COLO668 (cell line): ENCODE measurements at regions not wholly inside any gene's neighbourhood (a gene's known extent, or its start where the extent isn't known, plus 50 kb on each side); places are given as distances from the start of the nearest gene placed in this dataset.
A peak's percentile ranks its signal among the peaks of the same experiment; 100 is the strongest.

Source experiments
- DNase-seq: peaks from one replicate; lab custom pipeline; 2025; ENCODE audit not compliant: unreplicated experiment; lab: John Stamatoyannopoulos, UW

DNA sequence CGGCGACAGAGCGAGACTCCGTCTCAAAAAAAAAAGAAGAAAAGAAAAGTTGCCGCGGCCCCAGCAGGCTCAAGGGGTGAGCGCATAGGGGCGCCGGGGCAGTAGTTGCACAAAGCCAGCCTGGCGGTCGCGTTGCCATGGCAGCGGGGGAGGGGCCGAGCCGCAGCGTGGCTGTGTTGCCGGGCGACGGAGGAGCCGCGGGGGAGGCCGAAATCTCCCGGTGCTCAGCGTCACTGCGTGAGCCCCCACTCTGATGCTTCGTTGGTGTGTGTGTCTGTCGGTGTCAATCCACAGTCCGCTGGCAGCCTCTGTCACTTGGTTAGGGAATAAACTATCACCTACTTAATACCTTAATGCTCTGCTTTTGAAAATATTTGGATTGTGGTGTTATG lies 82.9 kb upstream of the C1QTNF9B start:
- peak; percentile 95 for DNase-seq

DNA sequence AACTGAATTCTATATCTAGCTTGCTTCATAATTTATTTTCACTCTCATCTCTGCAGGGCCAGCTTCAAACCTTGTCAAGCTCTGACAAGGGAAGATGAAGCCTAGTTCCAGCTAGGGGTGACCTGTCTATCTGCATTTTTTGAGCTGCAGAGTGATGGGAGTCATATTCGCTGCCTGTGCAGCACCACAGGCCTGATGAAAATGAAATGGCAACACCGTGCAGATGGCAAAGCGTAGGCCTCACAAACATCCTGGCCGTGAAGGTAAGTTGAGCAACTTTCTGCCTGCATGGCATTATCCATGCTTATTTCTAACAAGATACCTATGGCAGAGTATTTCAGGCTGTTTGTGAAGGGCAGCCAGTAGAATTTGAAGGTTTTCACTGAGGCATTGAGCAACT lies 86.4 kb upstream of the C1QTNF9B start:
- no peak for DNase-seq

DNA sequence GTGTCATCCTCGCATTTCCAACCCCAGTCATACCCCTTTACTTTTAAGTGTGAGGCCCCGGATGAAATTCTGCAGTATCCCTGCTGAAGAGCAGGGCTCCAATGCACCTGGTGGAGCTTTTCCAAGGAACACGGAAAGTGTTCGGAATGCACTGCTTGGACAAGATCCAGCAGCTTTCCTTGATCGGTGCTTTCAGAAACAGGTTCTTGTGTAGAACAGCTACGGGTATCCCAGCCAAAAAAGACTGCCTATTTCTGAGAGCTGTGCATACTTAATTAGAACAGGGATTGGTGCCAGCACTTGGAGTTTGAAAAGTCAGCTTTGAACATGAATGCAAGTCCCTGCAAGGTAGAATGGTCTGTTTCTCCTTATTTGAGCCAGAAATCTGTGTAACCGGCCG lies 87.2 kb upstream of the C1QTNF9B start:
- no peak for DNase-seq

DNA sequence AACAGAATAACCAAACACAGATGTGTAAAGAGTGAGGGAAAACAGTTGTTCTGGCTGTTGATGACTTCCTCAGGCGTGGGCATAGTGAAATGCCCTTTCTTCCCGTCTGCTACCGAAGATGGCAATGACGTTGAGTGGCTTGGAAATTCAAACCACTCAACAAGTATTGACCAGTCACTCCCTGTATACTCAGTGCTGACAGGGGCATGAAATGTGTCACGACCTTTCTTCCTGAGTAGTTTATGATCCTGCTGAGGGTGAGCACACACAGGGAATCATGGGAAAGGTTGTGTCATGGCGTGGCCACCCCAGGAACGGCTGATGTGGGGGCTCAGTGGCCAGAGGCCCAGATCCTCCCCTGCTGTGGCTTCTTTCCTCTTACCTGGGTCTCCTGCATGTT lies 87.8 kb upstream of the C1QTNF9B start:
- DNase-seq = no peak

DNA sequence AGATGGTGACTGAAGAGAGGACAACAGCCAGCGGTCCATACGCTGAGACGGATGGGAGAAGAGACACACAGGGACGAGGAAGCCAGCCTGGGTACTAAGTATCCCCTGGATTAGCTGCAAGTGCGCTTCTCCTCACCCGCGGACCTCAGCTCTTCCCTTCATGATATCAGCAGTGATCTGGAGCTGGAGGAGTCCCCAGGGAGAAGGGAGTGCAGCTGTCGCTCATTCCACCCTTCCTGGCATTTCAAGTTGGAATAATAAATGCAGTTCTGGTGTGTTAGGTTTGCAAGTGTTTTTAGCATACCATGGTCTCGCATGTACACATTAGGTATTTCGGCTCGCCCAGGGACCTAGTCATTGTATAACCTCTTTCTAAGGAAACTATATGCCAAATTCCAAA lies 88.5 kb upstream of the C1QTNF9B start:
- DNase-seq = no peak

DNA sequence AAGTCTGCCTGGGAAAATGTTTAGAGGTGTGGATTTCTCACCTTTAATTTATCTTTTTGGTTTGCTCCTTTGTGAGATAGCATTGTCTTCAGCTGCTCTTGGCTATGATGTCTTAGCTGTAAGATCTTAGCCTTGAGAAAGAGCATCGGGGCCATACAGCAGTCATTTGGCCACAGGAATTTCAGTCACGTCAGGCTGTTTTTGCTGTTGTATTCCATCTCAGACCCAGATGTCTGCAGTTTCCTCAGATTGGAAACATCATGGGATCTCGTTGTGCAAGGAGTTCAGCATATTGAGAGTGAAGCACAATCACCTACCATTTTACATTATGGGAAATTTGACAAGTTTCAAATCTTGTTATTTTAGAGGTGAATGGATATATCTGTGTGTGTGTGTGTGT lies 89.3 kb upstream of the C1QTNF9B start:
- no peak for DNase-seq

DNA sequence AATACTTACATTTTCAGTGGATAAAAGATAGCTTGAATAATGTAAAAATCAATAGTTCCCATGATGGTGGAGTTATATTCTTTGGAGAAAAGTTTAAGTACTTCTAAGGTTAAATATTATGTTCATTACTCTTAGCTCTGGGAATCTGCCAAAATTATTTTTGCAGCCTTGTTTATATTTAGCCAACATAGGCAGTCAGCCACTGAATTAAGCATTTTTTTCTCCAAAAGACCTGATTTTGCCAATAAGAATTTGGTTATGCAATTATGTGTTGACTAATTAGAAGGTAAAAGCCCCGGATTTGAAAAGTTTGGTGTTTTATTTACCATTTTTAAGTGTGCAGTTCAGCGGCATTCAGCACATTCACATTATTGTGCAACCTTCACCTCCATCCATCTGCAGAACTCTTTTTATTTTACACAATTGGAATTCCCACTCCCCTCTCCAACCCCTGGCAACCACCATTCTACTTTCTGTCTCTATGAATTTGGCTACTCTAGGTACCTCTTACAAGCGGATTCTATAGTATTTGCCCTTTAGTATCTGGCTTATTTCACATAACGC lies 90.1 kb upstream of the C1QTNF9B start:
- DNase-seq = no peak

DNA sequence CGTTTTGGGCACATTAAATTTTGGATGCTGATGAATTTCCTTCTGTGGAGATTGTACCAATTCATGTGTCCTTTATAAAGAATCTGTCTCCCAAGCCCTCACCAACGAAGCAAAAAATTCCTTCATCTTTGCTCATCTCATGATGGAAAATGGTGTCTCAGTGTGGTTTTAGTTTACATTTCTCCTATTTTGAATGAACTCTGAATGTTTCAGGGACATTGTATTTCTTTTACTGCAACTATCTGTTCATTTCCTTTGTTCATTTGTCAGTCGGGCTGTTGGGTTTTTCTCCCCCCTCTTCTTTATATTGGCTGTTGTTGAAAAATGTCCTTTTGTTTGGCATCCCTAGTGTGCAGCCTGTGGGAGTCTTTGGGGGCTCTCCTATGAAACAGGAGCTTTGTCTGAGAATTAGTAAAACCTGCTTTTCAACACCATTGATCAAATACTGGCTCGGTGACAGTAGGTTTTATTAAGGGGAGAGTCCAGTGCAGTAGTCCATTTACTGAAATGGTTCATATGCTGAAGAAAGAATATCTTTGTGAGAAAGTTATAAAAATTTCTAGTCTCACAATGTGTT lies 91.3 kb upstream of the C1QTNF9B start:
- no peak for DNase-seq

DNA sequence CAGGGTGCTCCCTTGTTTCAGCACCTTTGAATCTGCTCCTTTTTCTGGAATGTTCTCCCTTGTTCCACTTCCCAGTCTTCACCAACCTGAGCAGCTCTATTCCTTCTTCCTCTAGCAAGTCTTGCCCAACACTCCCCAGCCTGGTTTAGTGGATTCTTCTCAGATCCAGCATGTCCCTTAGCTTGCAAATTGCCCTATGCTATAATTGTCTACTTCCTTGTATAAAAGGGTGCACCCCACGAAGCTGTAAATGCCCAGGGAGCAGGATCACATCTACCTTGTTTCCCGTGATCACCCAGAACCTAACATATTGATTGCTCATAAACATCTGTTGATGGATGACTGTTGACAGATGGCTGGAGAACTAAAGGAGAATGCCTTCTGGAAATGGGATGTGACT lies 93.2 kb upstream of the C1QTNF9B start:
- DNase-seq = no peak

DNA sequence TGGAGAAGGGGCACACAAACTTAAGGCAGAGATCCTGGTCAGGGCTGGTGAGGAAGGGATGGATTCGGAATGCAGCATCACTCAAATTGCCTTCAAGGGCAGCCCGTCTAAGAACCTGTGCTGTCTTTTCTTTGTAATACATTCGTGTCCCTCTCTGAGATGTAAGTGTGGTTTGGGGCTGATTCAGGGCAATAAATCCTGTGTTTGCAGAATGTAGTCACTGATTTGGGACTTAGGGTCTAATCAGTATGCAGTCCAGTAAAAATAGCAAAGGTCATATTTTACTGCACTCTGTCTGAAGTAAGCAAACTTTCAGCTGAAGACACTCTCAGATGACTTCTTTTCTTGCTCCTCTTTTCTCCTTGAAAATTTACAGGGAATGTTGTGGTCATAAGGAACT lies 93.8 kb upstream of the C1QTNF9B start:
- no peak for DNase-seq

DNA sequence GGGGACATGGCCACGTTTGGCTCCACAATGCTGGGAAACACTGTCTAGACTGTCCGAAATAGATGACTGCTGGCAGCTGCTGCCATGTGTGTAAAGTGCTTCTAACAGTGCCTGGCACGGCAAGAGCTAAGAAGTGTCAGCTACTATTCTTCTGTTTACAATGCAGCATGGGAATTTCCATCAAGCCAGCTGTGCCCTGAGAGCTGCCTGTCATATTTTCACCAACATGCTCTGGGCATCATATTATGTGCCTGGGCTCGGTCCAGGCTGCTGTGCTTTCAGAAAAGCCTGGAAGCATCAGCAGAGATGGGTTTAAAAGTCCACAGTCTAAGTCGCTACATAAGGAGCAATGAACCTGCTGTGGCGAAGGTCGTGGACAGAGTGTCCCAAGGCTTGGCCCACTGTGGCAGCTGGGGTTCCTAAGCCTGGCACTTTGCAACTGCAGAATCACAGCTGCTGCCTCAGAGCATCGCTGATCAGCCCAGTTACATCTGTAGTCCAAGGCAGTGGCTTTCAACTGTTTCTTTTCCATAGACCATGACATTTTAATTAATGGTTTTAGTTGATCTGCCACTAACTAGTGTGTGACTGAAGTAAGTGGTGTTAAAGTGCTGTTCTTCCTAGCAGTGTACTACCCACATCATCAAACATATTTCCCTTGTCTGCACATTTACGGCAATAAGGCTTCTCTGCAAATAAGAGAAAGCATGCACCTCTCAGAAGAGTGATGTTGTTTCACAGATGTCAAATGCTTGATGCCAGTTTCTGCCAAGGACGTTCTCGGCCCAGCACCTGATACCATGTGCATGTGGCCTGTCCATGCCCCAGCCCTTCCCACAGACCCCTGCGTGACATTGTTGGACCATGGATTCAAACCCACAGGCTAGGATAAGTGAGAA lies 95.7 kb upstream of the C1QTNF9B start:
- no peak for DNase-seq

DNA sequence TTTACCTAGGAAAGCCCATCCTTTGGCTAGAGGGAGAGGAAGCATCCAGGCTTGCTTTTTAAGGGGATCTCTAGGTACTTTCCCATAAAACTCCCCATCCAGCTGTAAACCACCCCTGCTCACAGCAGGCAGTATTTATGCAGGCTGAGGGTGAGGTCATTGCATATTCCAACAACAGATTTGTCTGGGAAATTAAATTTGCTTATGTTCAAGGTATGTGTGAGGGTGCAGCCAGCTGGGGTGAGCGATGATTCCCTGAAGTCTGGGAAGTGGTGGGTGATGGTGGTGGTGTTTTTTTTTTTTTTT lies 96.3 kb upstream of the C1QTNF9B start:
- no peak for DNase-seq

DNA sequence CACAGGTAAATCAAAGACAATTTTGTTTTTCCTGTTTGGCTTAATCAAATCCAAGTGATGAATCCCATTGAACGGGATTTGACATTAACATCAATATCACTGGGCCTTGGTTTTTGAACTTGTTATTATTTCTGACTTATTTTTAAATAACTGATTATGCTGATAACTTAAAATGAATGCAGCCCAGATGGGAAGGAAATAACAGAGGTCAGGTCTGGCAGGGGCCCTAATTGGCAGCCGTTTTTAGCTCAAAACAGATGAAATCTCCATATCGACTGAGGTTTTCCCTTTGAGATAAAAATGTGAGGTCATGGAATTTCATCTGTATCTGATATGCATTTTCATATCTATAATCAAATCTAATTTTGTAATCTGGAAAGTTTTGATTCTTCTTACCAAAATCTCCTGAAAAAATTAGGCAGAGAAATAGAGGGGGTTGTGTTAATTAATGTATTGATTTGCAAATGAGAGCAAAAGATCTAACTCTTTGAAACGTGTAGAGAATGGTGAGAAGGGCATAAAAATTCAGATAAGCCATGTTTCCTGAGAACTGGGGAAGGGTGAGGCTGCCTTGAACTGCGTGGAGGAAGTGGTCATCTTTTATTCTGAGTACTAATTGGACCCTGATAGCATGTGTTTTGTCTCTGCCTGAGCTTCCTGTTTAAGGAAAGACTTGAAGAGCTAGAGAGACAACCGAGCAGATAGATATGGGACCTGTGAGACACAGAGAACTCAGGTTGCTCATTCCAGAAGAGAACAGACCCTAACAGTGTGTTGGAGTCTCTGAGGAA lies 98.2 kb upstream of the C1QTNF9B start:
- no peak for DNase-seq

DNA sequence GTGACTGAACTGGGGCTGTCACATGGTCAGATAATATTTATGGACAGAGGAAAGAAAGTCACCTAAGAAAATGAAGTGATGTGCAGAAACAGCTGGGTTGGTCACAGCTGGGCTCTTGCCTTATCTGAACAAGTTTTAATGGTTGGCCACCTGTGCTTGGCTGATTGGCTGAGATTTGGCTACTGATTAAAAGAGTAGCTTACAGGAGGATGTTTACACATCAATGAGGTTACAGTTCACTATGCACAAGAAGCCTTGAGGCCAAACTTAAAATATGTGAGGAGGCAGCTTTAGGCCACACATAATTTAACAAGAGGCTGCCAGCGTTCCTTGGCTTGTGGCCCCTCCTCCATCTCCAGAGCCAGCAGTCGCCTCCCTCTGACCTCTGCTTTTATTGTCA lies 99.2 kb upstream of the C1QTNF9B start:
- DNase-seq = no peak

DNA sequence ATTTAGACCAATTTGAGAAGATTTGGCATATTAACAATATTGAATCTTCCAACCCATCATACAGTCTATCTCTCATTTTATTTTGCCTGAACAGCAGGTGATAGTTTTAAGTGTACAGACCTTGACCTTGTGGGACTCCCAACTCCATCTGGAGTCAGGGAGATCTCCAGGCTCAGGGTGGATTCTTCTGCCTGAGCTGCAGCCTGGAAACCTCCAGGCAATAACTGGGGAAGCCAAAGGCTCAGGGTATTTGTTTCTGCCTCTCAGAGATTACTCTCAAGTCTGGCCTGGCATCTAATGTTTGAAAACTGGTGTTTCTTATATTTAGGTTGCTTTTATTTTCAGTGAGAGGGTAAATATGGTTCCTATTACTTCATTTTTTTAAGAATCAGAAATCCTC lies 102.1 kb upstream of the C1QTNF9B start:
- DNase-seq = no peak

DNA sequence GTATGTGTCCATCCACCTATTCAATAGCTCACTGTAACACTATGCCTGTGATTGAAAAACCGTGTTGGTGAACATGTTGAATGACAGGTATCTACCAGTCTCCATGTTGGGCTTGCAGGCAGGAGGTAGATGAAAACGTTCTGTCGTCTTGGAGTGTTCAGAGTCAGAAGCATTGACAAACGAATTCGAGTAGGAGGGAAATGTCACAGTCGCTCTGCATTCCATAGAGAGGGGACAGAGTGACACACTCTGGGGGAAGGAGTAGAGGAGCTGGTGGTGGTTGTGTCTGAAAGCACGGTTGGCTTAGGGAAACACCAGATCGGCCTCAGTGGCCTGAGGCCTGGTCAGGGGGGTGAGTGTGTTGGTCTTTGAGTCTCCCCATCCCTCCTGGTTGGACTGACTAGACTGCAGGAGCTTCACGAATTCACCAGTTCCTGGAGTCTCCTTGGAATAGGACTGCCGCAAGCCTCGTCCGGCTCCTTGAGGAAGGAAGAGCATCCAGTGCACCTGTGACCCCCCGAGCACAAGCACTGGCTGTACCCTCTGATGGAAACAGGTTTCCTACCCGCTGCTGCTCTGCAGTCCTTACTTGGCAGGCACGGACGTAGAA lies 105.0 kb upstream of the C1QTNF9B start:
- no peak for DNase-seq

DNA sequence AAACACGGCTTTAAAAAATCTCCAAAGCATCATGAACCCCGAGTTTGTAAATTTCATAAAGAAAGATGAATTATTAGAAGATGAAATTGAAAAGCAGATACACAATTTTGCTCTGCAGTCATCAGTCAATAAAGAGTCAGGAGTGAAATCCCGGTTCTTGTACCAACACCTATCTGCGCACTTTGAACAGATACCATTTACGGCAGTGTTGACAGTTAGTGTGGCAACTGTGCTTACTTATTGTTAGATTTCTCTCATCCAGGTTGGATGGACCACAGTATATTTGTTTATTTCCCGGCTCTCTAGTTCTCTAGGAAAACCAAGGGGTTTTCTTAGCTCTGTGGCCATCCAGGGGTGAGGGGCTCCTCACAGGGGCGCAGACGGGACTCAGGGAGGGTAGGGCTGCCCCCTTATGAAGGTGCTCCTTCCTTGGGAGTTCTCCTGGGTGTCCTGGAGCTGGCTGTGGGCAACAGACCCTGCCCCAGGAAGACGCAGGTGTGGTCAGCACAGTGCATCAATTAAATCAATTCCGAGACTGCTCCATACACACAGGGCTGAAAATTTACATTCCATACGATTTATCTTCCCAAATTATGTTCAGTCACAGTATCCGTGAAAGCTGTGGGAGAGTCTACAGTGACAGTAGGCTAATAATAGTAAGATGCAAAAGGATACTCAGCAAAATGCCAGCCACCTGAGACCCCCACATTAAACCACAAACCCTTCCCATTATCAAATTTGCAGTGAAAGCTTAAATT lies 107.0 kb upstream of the C1QTNF9B start:
- DNase-seq = no peak

DNA sequence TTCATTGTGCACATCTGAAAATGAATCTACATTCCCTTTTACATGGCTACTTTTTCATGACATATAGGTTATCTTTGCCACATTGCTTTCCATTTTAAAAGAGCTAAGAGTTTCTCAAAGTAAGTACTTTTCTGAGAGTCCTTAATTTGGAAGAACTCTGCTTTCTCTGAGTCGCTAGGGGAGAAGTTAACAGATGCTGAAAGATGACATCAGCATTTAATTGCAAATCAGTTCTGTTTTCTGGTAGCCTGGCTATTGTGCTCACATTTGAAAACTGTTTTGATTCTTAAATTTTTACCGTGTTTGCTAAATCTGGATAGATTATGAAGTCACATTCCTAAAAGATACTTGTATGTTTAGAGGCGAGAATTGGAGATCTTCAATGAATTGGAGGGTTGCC lies 107.7 kb upstream of the C1QTNF9B start:
- DNase-seq = no peak

DNA sequence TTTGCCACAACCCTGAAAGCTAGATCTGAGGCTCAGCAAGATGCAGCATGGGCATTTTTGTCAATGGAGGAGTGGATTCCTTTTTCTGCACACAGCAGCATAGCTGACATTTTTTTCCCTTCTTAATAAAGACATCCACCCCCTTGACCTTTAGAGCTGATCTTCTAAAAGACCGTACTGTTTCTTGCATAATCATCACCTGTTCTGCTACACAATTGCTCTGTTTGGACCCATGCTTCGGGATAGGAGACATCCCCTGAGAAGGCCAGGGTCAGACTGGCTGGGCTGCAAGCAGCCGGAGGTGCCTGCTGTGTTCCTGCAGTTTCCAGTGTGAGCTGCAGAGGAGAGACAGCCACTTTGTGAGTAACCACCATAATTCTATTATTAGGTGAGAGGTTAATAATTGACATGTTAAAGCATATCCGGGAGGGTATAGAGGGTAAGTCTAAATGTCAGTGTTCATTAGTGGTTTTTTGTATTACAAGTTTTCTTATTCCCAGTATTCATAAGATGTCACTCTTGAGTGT lies 108.5 kb upstream of the C1QTNF9B start:
- no peak for DNase-seq

DNA sequence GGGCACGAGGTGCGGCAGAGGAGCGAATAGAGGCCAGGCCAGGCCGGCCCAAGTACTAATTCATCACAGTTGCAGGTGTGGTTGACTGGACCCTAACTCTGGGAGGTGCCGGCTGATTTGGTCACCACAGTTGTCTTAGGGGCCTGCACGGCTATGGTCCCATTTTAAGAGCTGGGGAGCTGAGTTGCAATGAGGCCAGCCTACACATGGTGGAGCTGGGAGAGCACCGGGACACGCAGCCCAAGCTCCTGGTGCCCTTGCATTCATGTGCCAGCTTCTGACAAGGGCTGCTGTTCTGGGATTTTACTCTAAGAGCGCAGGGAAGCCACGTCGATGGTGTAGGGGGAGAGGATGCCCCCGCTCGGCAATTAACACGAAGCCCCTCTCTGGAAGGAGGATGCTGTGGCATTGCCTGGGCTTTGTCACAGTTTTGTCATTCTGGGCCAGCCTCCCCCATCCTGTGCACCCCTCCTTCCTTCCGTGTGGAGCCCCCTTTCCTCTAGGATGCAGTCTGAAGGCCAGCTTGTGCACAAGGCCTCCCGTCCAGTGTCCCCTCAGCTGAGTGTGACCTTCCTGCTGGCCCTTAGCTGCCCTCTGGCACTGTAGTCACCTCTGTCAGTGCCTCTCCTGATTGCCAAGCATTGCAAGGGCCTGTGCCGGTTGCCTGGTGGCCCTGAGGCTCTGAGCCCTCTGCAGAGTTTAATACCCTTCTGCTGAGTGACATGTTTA lies 109.4 kb upstream of the C1QTNF9B start:
- DNase-seq = no peak
